MM.1S (cell line): ENCODE measurements at regions not wholly inside any gene's neighbourhood (a gene's known extent, or its start where the extent isn't known, plus 50 kb on each side); places are given as distances from the start of the nearest gene placed in this dataset.

Source experiments
- EZH2 ChIP-seq: fragments of 300-600 bp; sonication (generic); optimal IDR thresholded peaks from 2 replicates; pipeline ENCODE3; 2017; ENCODE audit warnings: low read depth, mild to moderate bottlenecking, antibody characterized with exemption, low read length, mixed read lengths
- EZH2phosphoT487 ChIP-seq: fragments of 300-600 bp; sonication (generic); IDR thresholded peaks from 2 replicates; pipeline ENCODE4 v1.6.1; 2018; ENCODE audit warnings: antibody characterized with exemption, low read length
- TF ChIP-seq, protein P1 (sequence below): fragments of 300-600 bp; sonication (generic); IDR thresholded peaks from 2 replicates; pipeline ENCODE4 v1.5.1; 2016; ENCODE audit warnings: antibody characterized with exemption, low read length, mixed read lengths

DNA sequence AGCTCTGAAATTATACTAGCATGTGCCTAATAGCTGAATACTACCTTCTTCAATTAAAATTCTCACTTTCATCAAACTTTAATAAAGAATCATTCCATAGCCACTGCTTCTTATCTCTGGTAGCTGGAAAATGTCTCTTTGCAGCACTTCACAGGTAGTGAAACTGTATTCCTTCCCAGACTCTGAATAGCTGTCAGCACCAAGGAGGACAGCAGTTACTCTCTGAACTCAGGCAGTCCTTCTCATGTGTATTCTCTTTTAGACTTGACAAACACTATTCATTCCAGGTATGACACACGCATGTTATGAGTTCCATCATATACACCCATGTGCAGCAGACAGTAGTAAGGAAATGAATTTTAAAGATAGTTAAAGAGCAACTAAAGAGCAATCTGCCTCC lies 627.1 kb downstream of the EFNA5 start:
- TF ChIP-seq, protein P1, sequence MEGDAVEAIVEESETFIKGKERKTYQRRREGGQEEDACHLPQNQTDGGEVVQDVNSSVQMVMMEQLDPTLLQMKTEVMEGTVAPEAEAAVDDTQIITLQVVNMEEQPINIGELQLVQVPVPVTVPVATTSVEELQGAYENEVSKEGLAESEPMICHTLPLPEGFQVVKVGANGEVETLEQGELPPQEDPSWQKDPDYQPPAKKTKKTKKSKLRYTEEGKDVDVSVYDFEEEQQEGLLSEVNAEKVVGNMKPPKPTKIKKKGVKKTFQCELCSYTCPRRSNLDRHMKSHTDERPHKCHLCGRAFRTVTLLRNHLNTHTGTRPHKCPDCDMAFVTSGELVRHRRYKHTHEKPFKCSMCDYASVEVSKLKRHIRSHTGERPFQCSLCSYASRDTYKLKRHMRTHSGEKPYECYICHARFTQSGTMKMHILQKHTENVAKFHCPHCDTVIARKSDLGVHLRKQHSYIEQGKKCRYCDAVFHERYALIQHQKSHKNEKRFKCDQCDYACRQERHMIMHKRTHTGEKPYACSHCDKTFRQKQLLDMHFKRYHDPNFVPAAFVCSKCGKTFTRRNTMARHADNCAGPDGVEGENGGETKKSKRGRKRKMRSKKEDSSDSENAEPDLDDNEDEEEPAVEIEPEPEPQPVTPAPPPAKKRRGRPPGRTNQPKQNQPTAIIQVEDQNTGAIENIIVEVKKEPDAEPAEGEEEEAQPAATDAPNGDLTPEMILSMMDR: no peak
- TF ChIP-seq EZH2 (no peak), EZH2phosphoT487 (no peak)
